Neural cell (in vitro differentiated cells): ENCODE measurements at regions not wholly inside any gene's neighbourhood (a gene's known extent, or its start where the extent isn't known, plus 50 kb on each side); places are given as distances from the start of the nearest gene placed in this dataset.

ENCODE experiments used
- CTCF ChIP-seq: fragments of 450-650 bp; IDR thresholded peaks from 2 replicates; pipeline ENCODE4 v1.5.1; 2014; ENCODE audit warnings: antibody characterized with exemption, mild to moderate bottlenecking, moderate library complexity; ENCODE audit not compliant: poor library complexity, severe bottlenecking
- EP300 ChIP-seq: fragments of 450-650 bp; conservative IDR thresholded peaks from 2 replicates; pipeline ENCODE4 v1.6.1; 2014; ENCODE audit warnings: antibody characterized with exemption, mild to moderate bottlenecking, moderate library complexity; ENCODE audit not compliant: poor library complexity, severe bottlenecking
- EZH2 ChIP-seq: fragments of 200-600, 300-800 bp; shearing (Covaris generic), sonication (generic); IDR thresholded peaks from 2 replicates; pipeline ENCODE4 v1.6.1; 2014; ENCODE audit warnings: antibody characterized with exemption, low read length, borderline replicate concordance, mild to moderate bottlenecking; ENCODE audit not compliant: insufficient read depth, poor library complexity, severe bottlenecking

GRCh38 chr12:107271523-107271922, 178.2 kb upstream of the CRY1 start:
- TF ChIP-seq CTCF (no peak), EZH2 (no peak), EP300 (no peak)
